Vagina (tissue), 2 donors: ENCODE measurements at regions not wholly inside any gene's neighbourhood (a gene's known extent, or its start where the extent isn't known, plus 50 kb on each side); places are given as distances from the start of the nearest gene placed in this dataset.

Experiments used
- DNase-seq, 2 donors: peaks; one replicate each; pipeline ENCODE4 v3.0.0-alpha.2; 2017; ENCODE audit errors: extremely low spot score in 2 of 2
- H3K27ac ChIP-seq: fragments of 200-600 bp; sonication (generic); one replicate; pipeline ENCODE4 v1.5.1; 2019
- H3K27me3 ChIP-seq: fragments of 200-600 bp; sonication (generic); one replicate; pipeline ENCODE4 v1.5.1; 2019
- H3K36me3 ChIP-seq, 2 donors: fragments of 200-600 bp; sonication (generic); one replicate each; pipeline ENCODE4 v1.5.1; 2017 to 2019
- H3K4me1 ChIP-seq: fragments of 200-600 bp; sonication (generic); one replicate; pipeline ENCODE4 v1.5.1; 2019
- H3K4me3 ChIP-seq, 2 donors: fragments of 200-600 bp; sonication (generic); 1 replicate in 1 of 2; 2 replicates in 1 of 2; pipeline ENCODE4 v1.5.1; 2016 to 2019
- H3K9me3 ChIP-seq: fragments of 200-600 bp; sonication (generic); one replicate; pipeline ENCODE4 v1.5.1; 2019
- POLR2A ChIP-seq, 2 donors: fragments of 450-650 bp; IDR thresholded peaks; one replicate each; pipeline ENCODE4 v1.6.1; 2017; ENCODE audit warnings: antibody characterized with exemption in 2 of 2, mild to moderate bottlenecking in 2 of 2, moderate library complexity in 2 of 2
- POLR2AphosphoS5 ChIP-seq, 2 donors: sonication (generic); formaldehyde crosslinking; IDR thresholded peaks; one replicate each; pipeline ENCODE4 v1.9.0; 2017; ENCODE audit warnings: antibody characterized with exemption in 2 of 2, mild to moderate bottlenecking in 2 of 2, low read depth in 1 of 2; ENCODE audit not compliant: insufficient read depth in 1 of 2
- intact Hi-C: fragments of 100-400 bp; cut with DNase I; formaldehyde crosslinking; loops from one replicate; pipeline ENCODE4 v1.15.1; 2023
- TF ChIP-seq, protein P1 (sequence below), 3 experiments: fragments of 450-650 bp in 2 of 3; fragments of 200-600 bp in 1 of 3; sonication (generic) in 1 of 3; IDR thresholded peaks; one replicate each; pipeline ENCODE4 v1.5.1; 2017 to 2019; ENCODE audit warnings: antibody characterized with exemption in 3 of 3, mild to moderate bottlenecking in 2 of 3, moderate library complexity in 2 of 3

DNA sequence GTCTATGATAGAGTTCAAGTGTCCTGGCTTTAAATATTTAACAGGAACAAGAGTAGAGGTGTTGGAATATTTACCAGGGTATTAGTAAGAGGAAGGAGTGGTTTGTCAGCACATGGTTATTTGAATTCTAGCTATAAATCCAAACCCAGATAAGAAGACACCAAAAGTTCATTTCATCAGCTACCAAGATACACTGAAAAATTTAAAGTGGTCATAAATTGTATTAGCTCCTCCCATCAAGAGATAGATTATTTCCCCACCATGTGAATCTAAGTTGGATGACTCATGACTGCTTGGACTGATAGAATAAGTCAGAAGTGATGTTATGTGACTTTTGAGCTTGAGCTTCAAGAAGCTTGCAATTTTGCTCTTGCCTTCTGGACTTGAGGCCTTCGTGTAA lies 72.1 kb upstream of the GRAMD2B start:
- TF ChIP-seq, protein P1, sequence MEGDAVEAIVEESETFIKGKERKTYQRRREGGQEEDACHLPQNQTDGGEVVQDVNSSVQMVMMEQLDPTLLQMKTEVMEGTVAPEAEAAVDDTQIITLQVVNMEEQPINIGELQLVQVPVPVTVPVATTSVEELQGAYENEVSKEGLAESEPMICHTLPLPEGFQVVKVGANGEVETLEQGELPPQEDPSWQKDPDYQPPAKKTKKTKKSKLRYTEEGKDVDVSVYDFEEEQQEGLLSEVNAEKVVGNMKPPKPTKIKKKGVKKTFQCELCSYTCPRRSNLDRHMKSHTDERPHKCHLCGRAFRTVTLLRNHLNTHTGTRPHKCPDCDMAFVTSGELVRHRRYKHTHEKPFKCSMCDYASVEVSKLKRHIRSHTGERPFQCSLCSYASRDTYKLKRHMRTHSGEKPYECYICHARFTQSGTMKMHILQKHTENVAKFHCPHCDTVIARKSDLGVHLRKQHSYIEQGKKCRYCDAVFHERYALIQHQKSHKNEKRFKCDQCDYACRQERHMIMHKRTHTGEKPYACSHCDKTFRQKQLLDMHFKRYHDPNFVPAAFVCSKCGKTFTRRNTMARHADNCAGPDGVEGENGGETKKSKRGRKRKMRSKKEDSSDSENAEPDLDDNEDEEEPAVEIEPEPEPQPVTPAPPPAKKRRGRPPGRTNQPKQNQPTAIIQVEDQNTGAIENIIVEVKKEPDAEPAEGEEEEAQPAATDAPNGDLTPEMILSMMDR (IDR thresholded peaks at IDR 0.05), result no peak
- TF ChIP-seq POLR2A (IDR thresholded peaks at IDR 0.05) (no peak), POLR2AphosphoS5 (IDR thresholded peaks at IDR 0.05; ENCODE audit: insufficient read depth in 1 of 2, low read depth in 1 of 2) (no peak)
- Histone ChIP-seq H3K9me3 (no peaks in the 10 kb centered on the region), H3K36me3 (no peaks in the 10 kb centered on the region), H3K4me1 (peaks cover 11% of the 10 kb centered on the region), H3K27me3 (no peaks in the 10 kb centered on the region), H3K4me3 (no peak overlapping the region), H3K27ac (no peak overlapping the region)
- intact Hi-C loops, result no loop called here
- no peak for DNase-seq

- Histone ChIP-seq H3K27ac (peak overlapping the region; percentile 39), H3K27me3 (no peaks in the 10 kb centered on the region), H3K9me3 (no peaks in the 10 kb centered on the region), H3K36me3 (no peaks in the 10 kb centered on the region), H3K4me1 (peaks cover 11% of the 10 kb centered on the region), H3K4me3 (no peak overlapping the region)
- intact Hi-C loops, result no loop called here
- DNase-seq, result no peak
- TF ChIP-seq POLR2AphosphoS5 (IDR thresholded peaks at IDR 0.05; ENCODE audit: insufficient read depth in 1 of 2, low read depth in 1 of 2), result peak in 1 of 2 donors; percentile 51
- no peak for TF ChIP-seq POLR2A (IDR thresholded peaks at IDR 0.05)
- TF ChIP-seq, protein P1 (IDR thresholded peaks at IDR 0.05), result peak; percentile 50 to 57 (median 56)
Measured at GRCh38 chr5:126354012-126354857, 69.0 kb upstream of the GRAMD2B start.

DNA sequence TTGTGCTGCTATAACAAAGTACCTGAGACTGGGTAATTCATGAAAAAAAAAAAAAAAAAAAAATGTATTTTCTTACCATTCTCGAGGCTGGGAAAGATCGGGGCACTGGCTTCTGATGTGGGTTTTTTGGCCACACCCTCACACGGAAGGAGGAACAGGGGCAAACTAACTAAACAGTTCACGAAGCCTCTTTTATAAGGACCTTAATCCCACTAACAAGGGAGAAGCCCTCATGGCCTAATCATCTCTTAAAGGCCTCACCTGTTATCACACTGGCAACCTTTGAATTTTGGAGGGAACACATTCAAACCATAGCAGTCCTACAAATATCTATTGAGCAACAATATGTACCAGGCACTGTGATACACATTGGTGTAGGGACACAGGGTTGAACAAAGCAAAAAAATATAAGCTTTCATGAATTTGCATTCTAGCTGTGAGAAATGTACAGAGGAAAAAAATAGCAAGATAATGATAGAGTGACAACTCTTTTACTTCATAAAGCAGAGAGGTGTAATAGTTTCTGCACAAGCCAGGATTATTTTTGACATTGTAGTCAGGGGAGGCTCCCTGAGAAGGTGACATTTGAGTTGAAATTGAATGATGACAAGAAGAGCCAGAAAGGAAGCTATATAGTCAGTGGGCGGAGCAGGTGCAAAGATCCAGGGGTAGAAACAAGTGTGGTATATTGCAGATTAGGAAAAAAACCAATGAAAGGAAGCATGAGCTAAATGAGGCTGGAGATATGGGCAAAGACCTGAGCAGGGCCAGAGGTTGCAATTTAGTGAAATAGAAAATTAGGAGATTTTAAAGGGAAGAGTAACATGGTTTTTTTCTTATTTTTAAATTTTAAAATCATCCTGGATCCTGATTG lies 68.1 kb upstream of the GRAMD2B start:
- no peaks in the 10 kb centered on the region for H3K36me3 ChIP-seq
- no peak overlapping the region for H3K4me3 ChIP-seq
- H3K4me1 ChIP-seq, result peaks cover 11% of the 10 kb centered on the region
- H3K27me3 ChIP-seq, result no peaks in the 10 kb centered on the region
- no peak overlapping the region for H3K27ac ChIP-seq
- no peaks in the 10 kb centered on the region for H3K9me3 ChIP-seq
- intact Hi-C loops, result loop anchor here (5.0 kb wide), 1 partner anchor 182 kb away; no protein-coding TSS in a partner anchor
- no peak for DNase-seq
- TF ChIP-seq POLR2AphosphoS5 (IDR thresholded peaks at IDR 0.05; ENCODE audit: insufficient read depth in 1 of 2, low read depth in 1 of 2), result no peak
- TF ChIP-seq, protein P1 (IDR thresholded peaks at IDR 0.05), result no peak

DNA sequence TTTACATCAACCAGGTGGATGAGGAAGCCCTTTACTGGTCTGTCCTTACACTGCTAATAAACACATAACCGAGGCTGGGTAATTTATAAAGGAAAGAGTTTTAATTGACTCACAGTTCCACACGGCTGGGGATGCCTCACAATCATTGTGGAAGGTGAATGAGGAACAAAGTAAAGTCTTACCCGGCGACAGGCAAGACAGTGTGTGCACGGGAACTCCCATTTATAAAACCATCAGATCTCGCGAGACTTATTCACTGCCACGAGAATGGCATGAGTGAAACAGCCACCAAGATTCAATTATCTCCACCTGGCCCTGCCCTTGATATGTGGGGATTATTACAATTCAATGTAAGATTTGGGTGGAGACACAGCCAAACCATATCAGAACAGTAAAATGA lies 67.3 kb upstream of the GRAMD2B start:
- Histone ChIP-seq H3K4me1 (peaks cover 11% of the 10 kb centered on the region), H3K27me3 (no peaks in the 10 kb centered on the region), H3K9me3 (no peaks in the 10 kb centered on the region), H3K27ac (no peak overlapping the region), H3K36me3 (no peaks in the 10 kb centered on the region), H3K4me3 (no peak overlapping the region)
- TF ChIP-seq, protein P1 (IDR thresholded peaks at IDR 0.05), result no peak
- TF ChIP-seq POLR2AphosphoS5 (IDR thresholded peaks at IDR 0.05; ENCODE audit: insufficient read depth in 1 of 2, low read depth in 1 of 2) (no peak), POLR2A (IDR thresholded peaks at IDR 0.05) (no peak)
- DNase-seq, result no peak
- intact Hi-C loops, result loop anchor here (5.0 kb wide), 1 partner anchor 181 kb away; no protein-coding TSS in a partner anchor
